Endothelial cell (in vitro differentiated cells): ENCODE measurements at regions not wholly inside any gene's neighbourhood (a gene's known extent, or its start where the extent isn't known, plus 50 kb on each side); places are given as distances from the start of the nearest gene placed in this dataset.

ENCODE experiments used
- DNase-seq: peaks from one replicate; pipeline ENCODE4 v3.0.0; 2021; ENCODE audit warnings: low spot score
- H3K27ac Mint-ChIP-seq: one replicate; pipeline ENCODE4 v1.8.0; 2021; ENCODE audit warnings: mixed read lengths, inconsistent platforms; ENCODE audit not compliant: unreplicated experiment
- H3K27me3 Mint-ChIP-seq: one replicate; pipeline ENCODE4 v1.8.0; 2021; ENCODE audit warnings: mild to moderate bottlenecking, moderate library complexity, mixed read lengths, inconsistent platforms; ENCODE audit not compliant: unreplicated experiment
- H3K36me3 Mint-ChIP-seq: one replicate; pipeline ENCODE4 v1.8.0; 2021; ENCODE audit warnings: mild to moderate bottlenecking, low read depth, mixed read lengths, inconsistent platforms; ENCODE audit not compliant: unreplicated experiment
- H3K4me1 Mint-ChIP-seq: one replicate; pipeline ENCODE4 v1.8.0; 2021; ENCODE audit warnings: mild to moderate bottlenecking, mixed read lengths, inconsistent platforms; ENCODE audit not compliant: unreplicated experiment
- H3K4me3 Mint-ChIP-seq: one replicate; pipeline ENCODE4 v1.8.0; 2021; ENCODE audit warnings: mild to moderate bottlenecking, mixed read lengths, inconsistent platforms; ENCODE audit not compliant: unreplicated experiment
- H3K9me3 Mint-ChIP-seq: one replicate; pipeline ENCODE4 v1.8.0; 2021; ENCODE audit warnings: mixed read lengths, inconsistent platforms; ENCODE audit not compliant: unreplicated experiment
- CTCF ChIP-seq: fragments of 200-600 bp; sonication (generic); IDR thresholded peaks from one replicate; pipeline ENCODE4 v1.5.0; 2021; ENCODE audit warnings: antibody characterized with exemption; ENCODE audit not compliant: unreplicated experiment

GRCh38 chr1:82465024-82465423 is 664.3 kb downstream of the ADGRL2 start:
- Mint-ChIP-seq H3K4me1 (no peaks in the 10 kb centered on the region), H3K27ac (no peak overlapping the region), H3K9me3 (no peaks in the 10 kb centered on the region), H3K4me3 (no peak overlapping the region), H3K27me3 (no peaks in the 10 kb centered on the region), H3K36me3 (no peaks in the 10 kb centered on the region)
- no peak for TF ChIP-seq CTCF
- no peak for DNase-seq

- no peaks in the 10 kb centered on the region for H3K27me3 Mint-ChIP-seq
- DNase-seq: no peak
- no peak overlapping the region for H3K27ac Mint-ChIP-seq
Observed at GRCh38 chr1:82464362-82465001, 663.7 kb downstream of the ADGRL2 start.

GRCh38 chr1:82463951-82464350 is 663.2 kb downstream of the ADGRL2 start:
- no peaks in the 10 kb centered on the region for H3K36me3 Mint-ChIP-seq
- DNase-seq: no peak
- no peaks in the 10 kb centered on the region for H3K4me1 Mint-ChIP-seq
- TF ChIP-seq CTCF: no peak
- H3K9me3 Mint-ChIP-seq: no peaks in the 10 kb centered on the region
- H3K4me3 Mint-ChIP-seq: no peak overlapping the region
- H3K27ac Mint-ChIP-seq: no peak overlapping the region
- H3K27me3 Mint-ChIP-seq: no peaks in the 10 kb centered on the region

More at GRCh38 chr1:82464362-82465001, 663.7 kb downstream of the ADGRL2 start:
- Mint-ChIP-seq H3K9me3 (no peaks in the 10 kb centered on the region), H3K36me3 (no peaks in the 10 kb centered on the region), H3K4me1 (no peaks in the 10 kb centered on the region), H3K4me3 (no peak overlapping the region)
- no peak for TF ChIP-seq CTCF

- no peaks in the 10 kb centered on the region for H3K36me3 Mint-ChIP-seq
- no peaks in the 10 kb centered on the region for H3K4me1 Mint-ChIP-seq
- no peak overlapping the region for H3K27ac Mint-ChIP-seq
- no peaks in the 10 kb centered on the region for H3K27me3 Mint-ChIP-seq
- H3K9me3 Mint-ChIP-seq: no peaks in the 10 kb centered on the region
- no peak for DNase-seq
- H3K4me3 Mint-ChIP-seq: no peak overlapping the region
- TF ChIP-seq CTCF: no peak
Observed at GRCh38 chr1:82462366-82462765, 661.6 kb downstream of the ADGRL2 start.

- H3K27ac Mint-ChIP-seq: no peak overlapping the region
- H3K4me3 Mint-ChIP-seq: no peak overlapping the region
- no peak for DNase-seq
- no peaks in the 10 kb centered on the region for H3K4me1 Mint-ChIP-seq
- peaks cover 2% of the 10 kb centered on the region for H3K27me3 Mint-ChIP-seq
- H3K9me3 Mint-ChIP-seq: no peaks in the 10 kb centered on the region
- no peaks in the 10 kb centered on the region for H3K36me3 Mint-ChIP-seq
- no peak for TF ChIP-seq CTCF
Observed at GRCh38 chr1:82455342-82455741, 654.6 kb downstream of the ADGRL2 start.
